ENCODE measurements at regions not wholly inside any gene's neighbourhood (a gene's known extent, or its start where the extent isn't known, plus 50 kb on each side); places are given as distances from the start of the nearest gene placed in this dataset.
A peak's percentile ranks its signal among the peaks of the same experiment; 100 is the strongest.

DNA sequence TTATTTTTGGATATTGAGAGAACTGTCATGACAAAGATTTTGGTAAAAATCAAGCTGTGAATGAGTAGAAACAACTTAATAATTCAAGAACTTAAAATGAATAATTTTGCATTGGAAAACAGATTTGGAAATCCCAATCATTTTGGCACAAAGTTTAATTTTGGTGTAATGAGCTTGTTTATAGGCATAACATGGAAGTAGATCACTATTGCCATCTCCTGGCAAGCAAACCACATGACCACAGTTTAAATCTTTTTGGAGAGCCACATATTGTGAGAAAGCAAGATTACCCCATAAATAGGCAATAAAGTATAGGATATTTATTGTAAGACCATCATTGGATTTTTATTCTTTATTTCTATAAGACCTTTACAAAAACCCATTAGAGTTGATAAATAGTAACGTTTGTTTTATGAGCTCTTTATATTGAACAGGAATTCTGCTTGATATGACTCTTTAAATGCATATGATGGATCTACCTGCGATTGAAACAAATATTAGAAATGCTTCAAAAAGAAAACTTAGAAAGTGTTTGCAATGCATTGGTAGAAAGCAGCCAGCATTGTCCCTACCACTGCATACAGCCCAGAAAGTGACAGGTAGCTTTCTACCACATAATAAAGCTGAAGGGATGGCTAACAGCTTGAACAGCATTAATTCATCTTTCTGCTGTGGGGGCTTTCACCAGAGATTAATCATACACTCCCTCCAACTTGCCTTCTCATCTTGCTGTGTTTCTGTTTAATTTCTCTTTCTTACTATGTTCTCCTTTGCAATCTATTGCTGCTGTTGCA lies 766.8 kb downstream of the TBL1XR1 start:
- intact Hi-C loops (cut with micrococcal nuclease; ENCODE audit: unreplicated experiment) (loop anchor here (1.0 kb wide), 1 partner anchor 473 kb away; no protein-coding TSS in a partner anchor), in situ Hi-C loops (cut with HindIII; ENCODE audit: extremely low pct_ligation_motif_present, low pct_unique_long_range_greater_than_20kb) (no loop called here)
- H3K4me2 ChIP-seq (ENCODE audit: low read depth, low read length): no peak overlapping the region
- DNase-seq (ENCODE audit: low spot score): peak; percentile 8
- ChIA-PET CTCF (ENCODE audit: low intra/inter-chr PET ratio, low total read pairs) (no interaction called here), POLR2A (no interaction called here)
- H3K27me3 ChIP-seq (ENCODE audit: control insufficient read depth in 1 of 2, insufficient read depth in 2 of 2, low read length in 2 of 2): no peaks in the 10 kb centered on the region
- BruUV-seq (replicated peaks): no TSS peak
- no peaks in the 10 kb centered on the region for H3K36me3 ChIP-seq (replicated peaks in 1 of 2; ENCODE audit: control insufficient read depth in 1 of 2, insufficient read depth in 2 of 2, low read length in 2 of 2)
- H3K9ac ChIP-seq (ENCODE audit: insufficient read depth, low read depth, low read length): no peak overlapping the region
- no peaks in the 10 kb centered on the region for H3K79me2 ChIP-seq (ENCODE audit: insufficient read depth, low read length)
- no peaks in the 10 kb centered on the region for H3K4me1 ChIP-seq (ENCODE audit: insufficient read depth, low read length)
- no peak overlapping the region for H2AFZ ChIP-seq (ENCODE audit: low read length)
- ATAC-seq: no peak
- peaks cover 8% of the 10 kb centered on the region; the same call in 1 of the 2 replicates for H3K9me3 ChIP-seq (ENCODE audit: low read length)
- no peak overlapping the region for H3K4me3 ChIP-seq (replicated peaks in 1 of 3; ENCODE audit: insufficient read depth in 1 of 3, low read depth in 2 of 3, low read length in 3 of 3)
- H3K27ac ChIP-seq (ENCODE audit: extremely low read length, insufficient read depth, low read length): no peak overlapping the region
- TF ChIP-seq RAD21 (CRISPR knock-in tag; IDR thresholded peaks at IDR 0.05) (peak; percentile 29; the same call in 1 of the 2 replicates), SMC3 (IDR thresholded peaks at IDR 0.05; ENCODE audit: low read length) (peak; percentile 25; the same call in 1 of the 2 replicates), STAG1 (CRISPR knock-in tag; IDR thresholded peaks at IDR 0.05) (peak; percentile 72), ZNF775 (CRISPR knock-in tag; IDR thresholded peaks at IDR 0.05; ENCODE audit: borderline replicate concordance) (no peak), E2F5 (CRISPR knock-in tag; conservative IDR thresholded peaks at IDR 0.05) (no peak)
- TF ChIP-seq, protein P1, sequence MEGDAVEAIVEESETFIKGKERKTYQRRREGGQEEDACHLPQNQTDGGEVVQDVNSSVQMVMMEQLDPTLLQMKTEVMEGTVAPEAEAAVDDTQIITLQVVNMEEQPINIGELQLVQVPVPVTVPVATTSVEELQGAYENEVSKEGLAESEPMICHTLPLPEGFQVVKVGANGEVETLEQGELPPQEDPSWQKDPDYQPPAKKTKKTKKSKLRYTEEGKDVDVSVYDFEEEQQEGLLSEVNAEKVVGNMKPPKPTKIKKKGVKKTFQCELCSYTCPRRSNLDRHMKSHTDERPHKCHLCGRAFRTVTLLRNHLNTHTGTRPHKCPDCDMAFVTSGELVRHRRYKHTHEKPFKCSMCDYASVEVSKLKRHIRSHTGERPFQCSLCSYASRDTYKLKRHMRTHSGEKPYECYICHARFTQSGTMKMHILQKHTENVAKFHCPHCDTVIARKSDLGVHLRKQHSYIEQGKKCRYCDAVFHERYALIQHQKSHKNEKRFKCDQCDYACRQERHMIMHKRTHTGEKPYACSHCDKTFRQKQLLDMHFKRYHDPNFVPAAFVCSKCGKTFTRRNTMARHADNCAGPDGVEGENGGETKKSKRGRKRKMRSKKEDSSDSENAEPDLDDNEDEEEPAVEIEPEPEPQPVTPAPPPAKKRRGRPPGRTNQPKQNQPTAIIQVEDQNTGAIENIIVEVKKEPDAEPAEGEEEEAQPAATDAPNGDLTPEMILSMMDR (CRISPR knock-in tag; IDR thresholded peaks at IDR 0.05): peak; percentile 44
- peak; percentile 47 for FAIRE-seq
- WGBS (ENCODE audit: low lambda C conversion rate): 16% methylated on average over 2 of the region's 2 CpGs
- H4K20me1 ChIP-seq (ENCODE audit: insufficient read depth, low read length): no peaks in the 10 kb centered on the region
